Keratinocyte (primary cell): ENCODE measurements at regions not wholly inside any gene's neighbourhood (a gene's known extent, or its start where the extent isn't known, plus 50 kb on each side); places are given as distances from the start of the nearest gene placed in this dataset.

Source experiments
- DNase-seq: peaks from one replicate; pipeline ENCODE4 v3.0.0-alpha.2; 2011; ENCODE audit warnings: low read depth, missing footprints, low spot score
- FAIRE-seq: peaks from 2 replicates; lab custom pipeline; 2011; peaks lifted over from hg19 to GRCh38; lab: Jason Lieb, UNC
- H2AFZ ChIP-seq: 2 replicates; pipeline ENCODE4 v1.6.0; 2012; ENCODE audit warnings: low read length, control low read depth, inconsistent platforms; ENCODE audit not compliant: control insufficient read depth
- H3K27ac ChIP-seq: 2 replicates; pipeline ENCODE4 v1.5.1; 2011; ENCODE audit warnings: low read length; ENCODE audit not compliant: control insufficient read depth, insufficient read depth
- H3K27me3 ChIP-seq: 3 replicates; pipeline ENCODE4 v1.6.0; 2011; ENCODE audit warnings: low read length; ENCODE audit not compliant: control insufficient read depth, insufficient read depth; ENCODE audit errors: extremely low read depth
- H3K36me3 ChIP-seq, 2 experiments: 2 replicates in 1 of 2; 3 replicates in 1 of 2; pipeline ENCODE4 v1.5.1; 2011; ENCODE audit warnings: low read length in 2 of 2, mild to moderate bottlenecking in 1 of 2; ENCODE audit not compliant: control insufficient read depth in 2 of 2, insufficient read depth in 2 of 2; ENCODE audit errors: extremely low read depth in 1 of 2
- H3K4me1 ChIP-seq: 3 replicates; pipeline ENCODE4 v1.5.1; 2011; ENCODE audit warnings: low read length; ENCODE audit not compliant: control insufficient read depth, insufficient read depth; ENCODE audit errors: extremely low read depth
- H3K4me2 ChIP-seq: 3 replicates; pipeline ENCODE4 v1.6.0; 2011; ENCODE audit warnings: low read depth, low read length; ENCODE audit not compliant: control insufficient read depth, insufficient read depth; ENCODE audit errors: extremely low read depth
- H3K4me3 ChIP-seq, 3 experiments: fragments of 200-600 bp in 1 of 3; sonication (generic) in 1 of 3; 2 replicates in 2 of 3; 3 replicates in 1 of 3; pipeline ENCODE4 v1.5.1; 2011 to 2016; ENCODE audit warnings: low read length in 3 of 3, mild to moderate bottlenecking in 3 of 3, control low read depth in 2 of 3, inconsistent platforms in 1 of 3, low read depth in 1 of 3, mixed read lengths in 1 of 3, mixed run types in 1 of 3, moderate library complexity in 1 of 3; ENCODE audit not compliant: control insufficient read depth in 2 of 3, insufficient read depth in 2 of 3; ENCODE audit errors: extremely low read depth in 1 of 3
- H3K79me2 ChIP-seq: 2 replicates; pipeline ENCODE4 v1.6.0; 2012; ENCODE audit warnings: low read length; ENCODE audit not compliant: control insufficient read depth, insufficient read depth
- H3K9ac ChIP-seq: 3 replicates; pipeline ENCODE4 v1.6.0; 2011; ENCODE audit warnings: low read length; ENCODE audit not compliant: control insufficient read depth, insufficient read depth; ENCODE audit errors: extremely low read depth
- H3K9me1 ChIP-seq: 3 replicates; pipeline ENCODE4 v1.6.0; 2011; ENCODE audit warnings: low read length; ENCODE audit not compliant: control insufficient read depth, insufficient read depth; ENCODE audit errors: extremely low read depth
- H3K9me3 ChIP-seq: 2 replicates; pipeline ENCODE4 v1.5.1; 2012; ENCODE audit warnings: low read depth, low read length; ENCODE audit not compliant: control insufficient read depth
- H4K20me1 ChIP-seq: 3 replicates; pipeline ENCODE4 v1.6.0; 2011; ENCODE audit warnings: low read length; ENCODE audit not compliant: control insufficient read depth, insufficient read depth; ENCODE audit errors: extremely low read depth
- CTCF ChIP-seq, 3 experiments: IDR thresholded peaks in 1 of 3; conservative IDR thresholded peaks in 1 of 3; optimal IDR thresholded peaks in 1 of 3; 2 replicates in 2 of 3; 3 replicates in 1 of 3; pipeline versions ENCODE3 to v1.5.1; 2011; ENCODE audit warnings: low read length in 3 of 3, mild to moderate bottlenecking in 3 of 3, moderate library complexity in 2 of 3, control low read depth in 1 of 3, inconsistent platforms in 1 of 3; ENCODE audit not compliant: insufficient read depth in 2 of 3; ENCODE audit errors: extremely low read depth in 1 of 3
- EZH2 ChIP-seq: IDR thresholded peaks from one replicate; pipeline ENCODE4 v1.6.1; 2012; ENCODE audit warnings: inconsistent platforms, mild to moderate bottlenecking, low read length, moderate library complexity
- dilution Hi-C: fragments of 300-500 bp; cut with MboI; formaldehyde crosslinking; loops from one replicate; pipeline ENCODE4 v1.7.0; 2020; ENCODE audit warnings: low sequenced_read_pairs; ENCODE audit not compliant: extremely low pct_ligation_motif_present

DNA sequence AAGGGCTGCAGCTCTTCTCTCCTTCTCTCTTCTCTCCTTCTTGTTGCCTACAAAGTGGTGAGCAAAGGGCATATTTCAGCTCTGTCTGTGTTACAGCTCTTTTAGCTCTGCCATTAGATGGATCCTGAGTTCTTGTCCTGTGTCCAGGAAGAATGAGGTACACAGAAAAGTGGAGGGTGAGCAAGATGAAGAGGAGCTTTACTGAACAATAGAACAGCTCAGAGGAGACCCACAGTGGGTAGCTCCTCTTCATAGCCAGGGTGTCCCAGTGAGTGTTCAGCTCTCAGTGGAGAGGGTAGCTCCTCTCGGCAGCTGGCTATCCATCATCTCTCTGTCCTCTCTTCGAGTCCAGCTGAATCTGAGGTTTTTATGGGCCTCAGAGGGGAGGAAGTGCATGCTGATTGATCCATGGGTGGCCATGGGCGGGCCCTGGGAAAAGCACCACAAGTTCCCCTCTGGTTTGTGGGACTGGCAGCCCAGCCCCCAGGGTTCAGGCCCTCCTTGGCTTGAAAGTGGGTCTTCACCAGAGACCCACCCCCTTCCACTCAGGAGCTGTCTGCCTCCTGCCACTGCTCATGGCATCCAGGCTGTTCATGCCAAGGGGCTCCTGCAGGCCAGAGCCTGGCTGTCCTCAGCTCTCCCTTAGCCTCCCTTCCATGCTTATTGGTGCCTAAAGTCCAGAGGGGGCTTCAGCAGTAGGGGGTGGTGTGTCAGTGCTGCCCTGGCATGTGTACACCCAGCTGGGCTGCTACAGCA lies 109.1 kb upstream of the FAM180A start:
- dilution Hi-C loops = no loop called here
- Histone ChIP-seq H3K9me1 (no peaks in the 10 kb centered on the region), H3K36me3 (no peaks in the 10 kb centered on the region), H3K9me3 (no peaks in the 10 kb centered on the region), H3K9ac (no peak overlapping the region), H2AFZ (no peak overlapping the region), H3K4me3 (no peak overlapping the region), H3K4me2 (no peak overlapping the region), H3K4me1 (peaks cover 16% of the 10 kb centered on the region), H3K27me3 (no peaks in the 10 kb centered on the region), H3K79me2 (no peaks in the 10 kb centered on the region), H3K27ac (no peak overlapping the region), H4K20me1 (no peaks in the 10 kb centered on the region)
- no peak for DNase-seq
- FAIRE-seq = no peak
- TF ChIP-seq CTCF (optimal IDR thresholded peaks at IDR 0.05 in 1 of 3, IDR thresholded peaks at IDR 0.05 in 1 of 3, conservative IDR thresholded peaks at IDR 0.05 in 1 of 3; ENCODE audit: extremely low read depth in 1 of 3, insufficient read depth in 2 of 3, low read length in 3 of 3) (no peak), EZH2 (no peak)

GRCh38 chr7:135856356-135857144 lies 107.9 kb upstream of the FAM180A start:
- Histone ChIP-seq H2AFZ (no peak overlapping the region), H3K79me2 (no peaks in the 10 kb centered on the region), H3K9me3 (no peaks in the 10 kb centered on the region), H3K36me3 (no peaks in the 10 kb centered on the region), H3K9me1 (no peaks in the 10 kb centered on the region), H3K27me3 (no peaks in the 10 kb centered on the region), H3K4me1 (peaks cover 16% of the 10 kb centered on the region), H3K9ac (no peak overlapping the region), H3K4me3 (no peak overlapping the region), H4K20me1 (no peaks in the 10 kb centered on the region), H3K4me2 (no peak overlapping the region), H3K27ac (no peak overlapping the region)
- no peak for TF ChIP-seq CTCF (optimal IDR thresholded peaks at IDR 0.05 in 1 of 3, IDR thresholded peaks at IDR 0.05 in 1 of 3, conservative IDR thresholded peaks at IDR 0.05 in 1 of 3; ENCODE audit: extremely low read depth in 1 of 3, insufficient read depth in 2 of 3, low read length in 3 of 3)
- DNase-seq (no peak), FAIRE-seq (no peak)
- dilution Hi-C loops = no loop called here
